Ovary (tissue), 7 donors: ENCODE measurements at regions not wholly inside any gene's neighbourhood (a gene's known extent, or its start where the extent isn't known, plus 50 kb on each side); places are given as distances from the start of the nearest gene placed in this dataset.

Source experiments
- DNase-seq, 5 donors: peaks; one replicate each; pipeline ENCODE4 v3.0.0-alpha.2; 2019 to 2020
- H3K27ac ChIP-seq, 2 donors: fragments of 200-600 bp; one replicate each; pipeline versions ENCODE4 v1.5.1 to v1.8.0; 2019 to 2022
- H3K27me3 ChIP-seq: fragments of 200-600 bp; one replicate; pipeline ENCODE4 v1.8.0; 2022
- H3K36me3 ChIP-seq: fragments of 200-600 bp; sonication (generic); one replicate; pipeline ENCODE4 v1.5.1; 2019
- H3K4me1 ChIP-seq: one replicate; pipeline ENCODE4 v1.8.1; 2013; ENCODE audit warnings: mild to moderate bottlenecking, moderate library complexity; ENCODE audit not compliant: insufficient read depth
- H3K4me3 ChIP-seq: fragments of 200-600 bp; sonication (generic); one replicate; pipeline ENCODE4 v1.5.1; 2017
- H3K9me3 ChIP-seq, 2 donors: fragments of 200-600 bp in 1 of 2; sonication (generic) in 1 of 2; one replicate each; pipeline versions ENCODE4 v1.5.1 to v1.8.1; 2013 to 2019; ENCODE audit warnings: mild to moderate bottlenecking in 1 of 2, moderate library complexity in 1 of 2
- EP300 ChIP-seq: sonication (generic); formaldehyde crosslinking; IDR thresholded peaks from one replicate; pipeline ENCODE4 v1.6.1; 2017; ENCODE audit warnings: antibody characterized with exemption
- POLR2A ChIP-seq: fragments of 450-650 bp; IDR thresholded peaks from one replicate; pipeline ENCODE4 v1.6.1; 2017; ENCODE audit warnings: antibody characterized with exemption, mild to moderate bottlenecking, moderate library complexity
- WGBS, 3 donors: extraction: QIAGEN DNeasy Blood & Tissue Kit in 1 of 3; methylation state at CpG; one replicate each; pipeline versions ENCODE4 v1.1.5 to v1.1.7; 2013 to 2017; 5-methylcytosine and 5-hydroxymethylcytosine counted together
- intact Hi-C, 4 donors: fragments of 100-400 bp; cut with DNase I; formaldehyde crosslinking; loops; one replicate each; pipeline versions ENCODE4 v1.11.0 to v1.15.1; 2022 to 2023
- TF ChIP-seq, protein P1 (sequence below), 3 donors: fragments of 450-650 bp in 2 of 3; fragments of 200-600 bp in 1 of 3; IDR thresholded peaks; one replicate each; pipeline versions ENCODE4 v1.5.1 to v1.8.0; 2016 to 2022; ENCODE audit warnings: antibody characterized with exemption in 3 of 3, mild to moderate bottlenecking in 1 of 3
- donor health status: DM: no; HTN: no; CAD: no; lungs with moderate emphysema.
- donor health status: DM: no; HTN: no; CAD: no.
- donor health status: Bipolar disorder and iron deficiency.
- donor health status: DM: no; HTN: no; CAD: no.
- donor health status: DM: yes; HTN: yes; CAD: no.

DNA sequence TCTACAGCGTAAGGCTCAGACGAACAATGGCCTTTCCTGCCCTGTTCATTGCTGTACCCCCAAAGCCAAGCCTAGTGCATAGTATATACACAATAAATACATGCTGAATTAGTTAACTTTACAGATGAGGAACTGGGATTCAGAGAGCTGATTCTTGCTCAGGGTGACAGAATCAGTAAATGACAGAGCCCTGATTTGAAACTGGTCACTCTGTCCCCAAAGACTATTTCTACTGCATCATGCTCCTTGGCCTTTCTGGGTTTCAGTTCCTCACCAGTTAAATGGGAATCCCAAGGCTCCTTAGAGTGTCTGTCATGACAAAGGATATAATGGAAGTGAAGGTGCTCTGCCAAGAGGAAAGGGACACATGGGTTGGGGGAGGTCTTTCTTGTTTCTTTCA, 50.5 kb upstream of the TSKU start:
- DNase-seq, result no peak
- WGBS, 3 donors, result 70 to 84% (median 83%) methylated on average over 2 of the region's 2 CpGs
- Histone ChIP-seq H3K4me3 (no peak overlapping the region), H3K27ac (no peak overlapping the region), H3K4me1 (no peaks in the 10 kb centered on the region), H3K9me3 (no peaks in the 10 kb centered on the region), H3K27me3 (no peaks in the 10 kb centered on the region), H3K36me3 (no peaks in the 10 kb centered on the region)
- TF ChIP-seq, protein P1, sequence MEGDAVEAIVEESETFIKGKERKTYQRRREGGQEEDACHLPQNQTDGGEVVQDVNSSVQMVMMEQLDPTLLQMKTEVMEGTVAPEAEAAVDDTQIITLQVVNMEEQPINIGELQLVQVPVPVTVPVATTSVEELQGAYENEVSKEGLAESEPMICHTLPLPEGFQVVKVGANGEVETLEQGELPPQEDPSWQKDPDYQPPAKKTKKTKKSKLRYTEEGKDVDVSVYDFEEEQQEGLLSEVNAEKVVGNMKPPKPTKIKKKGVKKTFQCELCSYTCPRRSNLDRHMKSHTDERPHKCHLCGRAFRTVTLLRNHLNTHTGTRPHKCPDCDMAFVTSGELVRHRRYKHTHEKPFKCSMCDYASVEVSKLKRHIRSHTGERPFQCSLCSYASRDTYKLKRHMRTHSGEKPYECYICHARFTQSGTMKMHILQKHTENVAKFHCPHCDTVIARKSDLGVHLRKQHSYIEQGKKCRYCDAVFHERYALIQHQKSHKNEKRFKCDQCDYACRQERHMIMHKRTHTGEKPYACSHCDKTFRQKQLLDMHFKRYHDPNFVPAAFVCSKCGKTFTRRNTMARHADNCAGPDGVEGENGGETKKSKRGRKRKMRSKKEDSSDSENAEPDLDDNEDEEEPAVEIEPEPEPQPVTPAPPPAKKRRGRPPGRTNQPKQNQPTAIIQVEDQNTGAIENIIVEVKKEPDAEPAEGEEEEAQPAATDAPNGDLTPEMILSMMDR (IDR thresholded peaks at IDR 0.05), result no peak
- TF ChIP-seq POLR2A (no peak), EP300 (no peak)
- intact Hi-C loops, result loop anchor here in 3 of 4 donors (5.0 to 10.0 kb wide), 3 partner anchors 182 to 312 kb away; no protein-coding TSS in a partner anchor
